Neural progenitor cell (in vitro differentiated cells): ENCODE measurements at regions not wholly inside any gene's neighbourhood (a gene's known extent, or its start where the extent isn't known, plus 50 kb on each side); places are given as distances from the start of the nearest gene placed in this dataset.

Experiments used
- DNase-seq: peaks from one replicate; pipeline ENCODE4 v3.0.0-alpha.2; 2016; ENCODE audit warnings: low spot score
- H2AFZ ChIP-seq: fragments of 200-600 bp; sonication (generic); replicated peaks from 2 replicates; pipeline ENCODE4 v1.6.1; 2016; ENCODE audit warnings: antibody characterized with exemption
- H3F3A ChIP-seq: fragments of 200-600 bp; sonication (generic); 2 replicates; pipeline ENCODE4 v1.6.1; 2016; ENCODE audit warnings: antibody characterized with exemption, low read depth
- H3K27ac ChIP-seq: fragments of 200-600 bp; sonication (generic); 2 replicates; pipeline ENCODE4 v1.5.1; 2016; ENCODE audit warnings: mild to moderate bottlenecking
- H3K27me3 ChIP-seq: fragments of 200-600 bp; sonication (generic); 2 replicates; pipeline ENCODE4 v1.6.1; 2016; ENCODE audit warnings: mild to moderate bottlenecking, moderate library complexity
- H3K36me3 ChIP-seq: fragments of 200-600 bp; sonication (generic); 2 replicates; pipeline ENCODE4 v1.5.1; 2016
- H3K4me1 ChIP-seq: fragments of 200-600 bp; sonication (generic); 2 replicates; pipeline ENCODE4 v1.6.1; 2016; ENCODE audit warnings: mixed run types
- H3K4me2 ChIP-seq: fragments of 200-600 bp; sonication (generic); 2 replicates; pipeline ENCODE4 v1.6.1; 2016
- H3K4me3 ChIP-seq: fragments of 200-600 bp; sonication (generic); 2 replicates; pipeline ENCODE4 v1.5.1; 2016
- H3K79me2 ChIP-seq: fragments of 200-600 bp; sonication (generic); 2 replicates; pipeline ENCODE4 v1.6.1; 2016; ENCODE audit warnings: low read depth
- H3K9ac ChIP-seq: fragments of 200-600 bp; sonication (generic); 2 replicates; pipeline ENCODE4 v1.6.1; 2016
- H3K9me3 ChIP-seq: fragments of 200-600 bp; sonication (generic); 2 replicates; pipeline ENCODE4 v1.5.1; 2016; ENCODE audit warnings: low read depth
- H4K20me1 ChIP-seq: fragments of 200-600 bp; sonication (generic); 2 replicates; pipeline ENCODE4 v1.6.1; 2016; ENCODE audit warnings: low read depth
- H3K27ac Mint-ChIP-seq: 3 replicates; pipeline ENCODE4 v1.8.0; 2021; ENCODE audit warnings: mixed read lengths
- H3K27me3 Mint-ChIP-seq: 2 replicates; pipeline ENCODE4 v1.8.0; 2022; ENCODE audit warnings: low read depth, mild to moderate bottlenecking, inconsistent platforms, moderate library complexity, mixed read lengths; ENCODE audit not compliant: insufficient read depth
- H3K36me3 Mint-ChIP-seq: 3 replicates; pipeline ENCODE4 v1.8.0; 2021; ENCODE audit warnings: mixed read lengths
- H3K4me1 Mint-ChIP-seq: 3 replicates; pipeline ENCODE4 v1.8.0; 2021; ENCODE audit warnings: mixed read lengths
- H3K4me3 Mint-ChIP-seq: 3 replicates; pipeline ENCODE4 v1.8.0; 2021; ENCODE audit warnings: mild to moderate bottlenecking, moderate library complexity, mixed read lengths
- H3K9me3 Mint-ChIP-seq: 3 replicates; pipeline ENCODE4 v1.8.0; 2020; ENCODE audit warnings: mixed read lengths
- CTCF ChIP-seq: fragments of 200-600 bp; sonication (generic); IDR thresholded peaks from 2 replicates; pipeline ENCODE4 v1.5.1; 2017; ENCODE audit warnings: antibody characterized with exemption, mild to moderate bottlenecking
- EZH2 ChIP-seq: fragments of 200-600 bp; sonication (generic); IDR thresholded peaks from 2 replicates; pipeline ENCODE4 v1.6.1; 2017; ENCODE audit warnings: antibody characterized with exemption, mild to moderate bottlenecking, moderate library complexity
- EZH2phosphoT487 ChIP-seq: fragments of 200-600 bp; sonication (generic); IDR thresholded peaks from 2 replicates; pipeline ENCODE4 v1.6.1; 2017; ENCODE audit warnings: antibody characterized with exemption

DNA sequence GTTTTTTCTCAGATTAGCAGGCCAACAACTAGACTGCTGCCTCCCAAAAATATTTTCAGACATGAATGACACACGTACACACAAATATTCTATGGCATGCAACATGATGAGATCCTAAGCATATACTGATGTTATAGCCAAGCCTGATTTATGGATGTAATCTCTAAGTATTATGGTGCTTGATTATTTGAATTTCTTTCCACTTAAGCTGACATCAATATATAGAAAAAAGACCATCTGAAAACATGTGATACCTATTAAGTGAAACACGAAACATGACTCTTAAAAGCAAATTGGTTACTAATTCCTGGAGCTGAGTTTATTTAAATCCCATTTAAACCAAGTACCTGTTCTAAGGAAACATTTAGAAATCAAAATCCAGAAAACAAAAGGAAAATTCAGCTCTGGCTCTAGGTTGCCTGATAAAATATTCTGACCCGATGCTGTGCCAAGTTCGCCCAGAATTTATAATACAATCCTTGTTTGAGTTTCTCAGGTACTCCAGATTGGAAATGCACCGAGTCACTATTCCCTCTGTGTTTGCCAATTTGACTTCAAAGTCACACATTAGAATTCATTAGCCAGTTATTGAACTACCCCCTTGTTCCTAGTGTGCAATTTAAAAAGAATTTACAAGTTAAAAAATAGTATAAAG, 548.6 kb downstream of the CSNK1G3 start:
- Histone ChIP-seq H3K27ac (no peak overlapping the region), H3K4me3 (no peak overlapping the region), H3K9me3 (no peaks in the 10 kb centered on the region), H4K20me1 (no peaks in the 10 kb centered on the region), H2AFZ (no peak overlapping the region), H3K27me3 (no peaks in the 10 kb centered on the region), H3K9ac (no peak overlapping the region), H3K4me1 (no peaks in the 10 kb centered on the region), H3K36me3 (no peaks in the 10 kb centered on the region), H3K79me2 (no peaks in the 10 kb centered on the region), H3K4me2 (no peak overlapping the region), H3F3A (no peaks in the 10 kb centered on the region)
- no peak for DNase-seq
- TF ChIP-seq EZH2 (no peak), CTCF (no peak), EZH2phosphoT487 (no peak)
- H3K27ac Mint-ChIP-seq = no peak overlapping the region
- H3K4me1 Mint-ChIP-seq = peaks cover 5% of the 10 kb centered on the region
- no peaks in the 10 kb centered on the region for H3K36me3 Mint-ChIP-seq
- no peak overlapping the region for H3K4me3 Mint-ChIP-seq
- H3K9me3 Mint-ChIP-seq = peaks cover 5% of the 10 kb centered on the region
- H3K27me3 Mint-ChIP-seq = peaks cover 2% of the 10 kb centered on the region

DNA sequence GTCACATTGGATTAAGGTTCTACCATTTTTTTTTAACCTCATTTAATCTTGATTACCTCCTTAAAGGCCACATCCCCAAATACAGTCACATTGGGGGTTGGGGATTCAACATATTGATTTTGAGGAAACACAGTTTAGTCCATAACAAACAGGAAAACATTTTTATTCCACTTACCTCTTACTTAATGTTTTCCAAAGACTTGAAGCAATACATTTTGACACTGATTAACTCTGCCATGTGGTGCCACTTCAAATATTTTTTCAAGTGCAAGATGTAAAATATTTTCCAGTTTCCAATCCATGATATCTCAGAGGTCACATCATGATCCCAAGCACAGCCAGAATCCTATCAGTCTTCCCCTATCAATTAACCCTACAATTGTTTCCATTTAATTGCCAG, 548.0 kb downstream of the CSNK1G3 start:
- H3K36me3 Mint-ChIP-seq = no peaks in the 10 kb centered on the region
- DNase-seq = no peak
- no peak overlapping the region for H3K4me3 Mint-ChIP-seq
- Histone ChIP-seq H3K9ac (no peak overlapping the region), H3K27ac (no peak overlapping the region), H3K79me2 (no peaks in the 10 kb centered on the region), H3K36me3 (no peaks in the 10 kb centered on the region), H3K9me3 (no peaks in the 10 kb centered on the region), H4K20me1 (no peaks in the 10 kb centered on the region), H3K4me2 (no peak overlapping the region), H3F3A (no peaks in the 10 kb centered on the region), H3K4me1 (no peaks in the 10 kb centered on the region), H3K27me3 (no peaks in the 10 kb centered on the region), H2AFZ (no peak overlapping the region), H3K4me3 (no peak overlapping the region)
- no peak for TF ChIP-seq CTCF
- H3K27me3 Mint-ChIP-seq = peaks cover 2% of the 10 kb centered on the region
- H3K27ac Mint-ChIP-seq = no peak overlapping the region
- H3K9me3 Mint-ChIP-seq = peaks cover 5% of the 10 kb centered on the region
- H3K4me1 Mint-ChIP-seq = peaks cover 5% of the 10 kb centered on the region

GRCh38 chr5:124059200-124059599, 547.2 kb downstream of the CSNK1G3 start:
- Mint-ChIP-seq H3K27ac (peak overlapping the region; percentile 47), H3K4me3 (no peak overlapping the region), H3K9me3 (peaks cover 5% of the 10 kb centered on the region), H3K36me3 (no peaks in the 10 kb centered on the region), H3K4me1 (peaks cover 5% of the 10 kb centered on the region), H3K27me3 (peaks cover 2% of the 10 kb centered on the region)
- Histone ChIP-seq H3K9me3 (no peaks in the 10 kb centered on the region), H3F3A (no peaks in the 10 kb centered on the region), H3K79me2 (no peaks in the 10 kb centered on the region), H3K4me3 (no peak overlapping the region), H2AFZ (no peak overlapping the region), H3K4me2 (no peak overlapping the region), H3K4me1 (no peaks in the 10 kb centered on the region), H4K20me1 (no peaks in the 10 kb centered on the region), H3K27ac (no peak overlapping the region), H3K36me3 (no peaks in the 10 kb centered on the region), H3K9ac (no peak overlapping the region), H3K27me3 (no peaks in the 10 kb centered on the region)
- DNase-seq = no peak
- no peak for TF ChIP-seq CTCF
- TF ChIP-seq EZH2 = no peak
- no peak for TF ChIP-seq EZH2phosphoT487
